Lower leg skin (tissue), 3 donors: ENCODE measurements at regions not wholly inside any gene's neighbourhood (a gene's known extent, or its start where the extent isn't known, plus 50 kb on each side); places are given as distances from the start of the nearest gene placed in this dataset.
"Not testable (repeated sequence)": the region's sequence is repeated elsewhere in the genome, so short reads cannot be mapped to it uniquely, and the experiment has no call there.

Experiments
- POLR2A ChIP-seq, 2 donors: fragments of 450-650 bp; IDR thresholded peaks; one replicate each; pipeline ENCODE4 v1.6.1; 2016 to 2017; ENCODE audit warnings: antibody characterized with exemption in 2 of 2, mild to moderate bottlenecking in 1 of 2, moderate library complexity in 1 of 2
- TF ChIP-seq, protein P1 (sequence below), 3 donors: fragments of 450-650 bp; IDR thresholded peaks; one replicate each; pipeline ENCODE4 v1.5.1; 2016; ENCODE audit warnings: antibody characterized with exemption in 3 of 3, mild to moderate bottlenecking in 3 of 3, moderate library complexity in 2 of 3

DNA sequence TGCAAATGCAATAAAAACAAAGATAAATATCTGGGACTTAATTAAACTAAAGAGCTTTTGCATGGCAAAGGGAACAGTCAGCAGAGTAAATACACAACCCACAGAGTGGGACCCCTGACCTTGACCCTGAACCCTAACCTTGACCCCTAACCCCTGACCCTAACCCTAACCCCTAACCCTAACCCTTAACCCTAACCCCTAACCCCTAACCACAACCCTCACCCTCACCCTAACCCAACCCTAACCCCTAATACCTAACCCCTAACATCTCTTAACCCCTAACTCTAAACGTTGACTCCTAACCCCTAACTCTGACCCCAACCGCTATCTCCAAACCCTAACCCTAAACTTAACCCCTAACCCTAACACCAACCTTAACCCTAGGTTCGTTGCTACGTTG is 64.9 kb upstream of the GPR39 start:
- TF ChIP-seq, protein P1, sequence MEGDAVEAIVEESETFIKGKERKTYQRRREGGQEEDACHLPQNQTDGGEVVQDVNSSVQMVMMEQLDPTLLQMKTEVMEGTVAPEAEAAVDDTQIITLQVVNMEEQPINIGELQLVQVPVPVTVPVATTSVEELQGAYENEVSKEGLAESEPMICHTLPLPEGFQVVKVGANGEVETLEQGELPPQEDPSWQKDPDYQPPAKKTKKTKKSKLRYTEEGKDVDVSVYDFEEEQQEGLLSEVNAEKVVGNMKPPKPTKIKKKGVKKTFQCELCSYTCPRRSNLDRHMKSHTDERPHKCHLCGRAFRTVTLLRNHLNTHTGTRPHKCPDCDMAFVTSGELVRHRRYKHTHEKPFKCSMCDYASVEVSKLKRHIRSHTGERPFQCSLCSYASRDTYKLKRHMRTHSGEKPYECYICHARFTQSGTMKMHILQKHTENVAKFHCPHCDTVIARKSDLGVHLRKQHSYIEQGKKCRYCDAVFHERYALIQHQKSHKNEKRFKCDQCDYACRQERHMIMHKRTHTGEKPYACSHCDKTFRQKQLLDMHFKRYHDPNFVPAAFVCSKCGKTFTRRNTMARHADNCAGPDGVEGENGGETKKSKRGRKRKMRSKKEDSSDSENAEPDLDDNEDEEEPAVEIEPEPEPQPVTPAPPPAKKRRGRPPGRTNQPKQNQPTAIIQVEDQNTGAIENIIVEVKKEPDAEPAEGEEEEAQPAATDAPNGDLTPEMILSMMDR (IDR thresholded peaks at IDR 0.05) = not testable (repeated sequence)
- not testable (repeated sequence) for TF ChIP-seq POLR2A (IDR thresholded peaks at IDR 0.05)
